HepG2 (cell line): ENCODE measurements at regions not wholly inside any gene's neighbourhood (a gene's known extent, or its start where the extent isn't known, plus 50 kb on each side); places are given as distances from the start of the nearest gene placed in this dataset.

Experiments used
- ATF5 ChIP-seq: sonication (generic); formaldehyde crosslinking; IDR thresholded peaks from 2 replicates; pipeline ENCODE4 v1.4.0; 2020; ENCODE audit warnings: mild to moderate bottlenecking, low read depth, missing genetic modification reagents
- CSRNP2 ChIP-seq: sonication (generic); formaldehyde crosslinking; conservative IDR thresholded peaks from 2 replicates; pipeline ENCODE4 v1.8.0; 2022; ENCODE audit warnings: low read depth, missing genetic modification reagents
- E2F1 ChIP-seq: sonication (generic); formaldehyde crosslinking; IDR thresholded peaks from 2 replicates; pipeline ENCODE4 v1.5.0; 2020; ENCODE audit warnings: missing genetic modification reagents
- FOXO4 ChIP-seq: sonication (generic); formaldehyde crosslinking; conservative IDR thresholded peaks from 2 replicates; pipeline ENCODE4 v1.8.1; 2023; ENCODE audit warnings: missing genetic modification reagents
- NAIF1 ChIP-seq: sonication (generic); formaldehyde crosslinking; IDR thresholded peaks from 2 replicates; pipeline ENCODE4 v1.5.0; 2020; ENCODE audit warnings: mild to moderate bottlenecking, missing genetic modification reagents, borderline replicate concordance
- PRDM4 ChIP-seq: sonication (generic); formaldehyde crosslinking; IDR thresholded peaks from 2 replicates; pipeline ENCODE4 v1.9.0; 2021; ENCODE audit warnings: missing genetic modification reagents, borderline replicate concordance
- PTBP1 ChIP-seq: fragments of 200-400 bp; formaldehyde crosslinking; IDR thresholded peaks from 2 replicates; pipeline ENCODE4 v1.6.1; 2018; ENCODE audit warnings: low read length, low read depth; ENCODE audit not compliant: poor library complexity, severe bottlenecking
- REL ChIP-seq: sonication (generic); formaldehyde crosslinking; conservative IDR thresholded peaks from 2 replicates; pipeline ENCODE4 v1.8.0; 2022; ENCODE audit warnings: mild to moderate bottlenecking, missing genetic modification reagents, moderate library complexity
- SIN3A ChIP-seq: IDR thresholded peaks from 2 replicates; pipeline ENCODE4 v1.6.1; 2011; ENCODE audit warnings: low read depth, mild to moderate bottlenecking, control low read depth, low read length, borderline replicate concordance
- SMARCE1 ChIP-seq: fragments of 450-650 bp; IDR thresholded peaks from 2 replicates; pipeline ENCODE4 v1.6.1; 2017; ENCODE audit warnings: borderline replicate concordance
- STAT5B ChIP-seq: sonication (generic); formaldehyde crosslinking; IDR thresholded peaks from 2 replicates; pipeline ENCODE4 v1.4.0; 2020; ENCODE audit warnings: missing genetic modification reagents
- TMF1 ChIP-seq: sonication (generic); formaldehyde crosslinking; IDR thresholded peaks from 2 replicates; pipeline ENCODE4 v1.8.1; 2022; ENCODE audit warnings: low read depth, missing genetic modification reagents
- ZFYVE20 ChIP-seq: sonication (generic); formaldehyde crosslinking; IDR thresholded peaks from 2 replicates; pipeline ENCODE4 v1.8.0; 2023; ENCODE audit warnings: low read depth, mild to moderate bottlenecking, moderate library complexity, missing genetic modification reagents, borderline replicate concordance
- ZNF350 ChIP-seq: sonication (generic); formaldehyde crosslinking; IDR thresholded peaks from 2 replicates; pipeline ENCODE4 v1.4.0; 2020; ENCODE audit warnings: mild to moderate bottlenecking, low read depth, missing genetic modification reagents, borderline replicate concordance
- ZNF362 ChIP-seq: sonication (generic); formaldehyde crosslinking; IDR thresholded peaks from 2 replicates; pipeline ENCODE4 v1.4.0; 2020; ENCODE audit warnings: missing genetic modification reagents, mild to moderate bottlenecking, borderline replicate concordance
- ZNF382 ChIP-seq: sonication (generic); formaldehyde crosslinking; IDR thresholded peaks from 2 replicates; pipeline ENCODE4 v1.5.0; 2020; ENCODE audit warnings: missing genetic modification reagents, mild to moderate bottlenecking, borderline replicate concordance
- ZNF580 ChIP-seq: IDR thresholded peaks from 2 replicates; pipeline ENCODE4 v1.6.1; 2016; ENCODE audit warnings: low read depth, borderline replicate concordance
- ZNF660 ChIP-seq: sonication (generic); formaldehyde crosslinking; IDR thresholded peaks from 2 replicates; pipeline ENCODE4 v1.5.1; 2020; ENCODE audit warnings: mild to moderate bottlenecking, low read depth, missing genetic modification reagents, borderline replicate concordance
- ZNF776 ChIP-seq: sonication (generic); formaldehyde crosslinking; IDR thresholded peaks from 2 replicates; pipeline ENCODE4 v1.4.0; 2020; ENCODE audit warnings: mild to moderate bottlenecking, missing genetic modification reagents

- TF ChIP-seq ATF5 (no peak), NAIF1 (CRISPR knock-in tag) (peak; percentile 56; the same call in 1 of the 2 replicates), ZNF580 (CRISPR knock-in tag) (peak; percentile 8; the same call in 1 of the 2 replicates), CSRNP2 (CRISPR knock-in tag) (no peak), ZNF350 (peak; percentile 66; the same call in 1 of the 2 replicates), ZNF776 (CRISPR knock-in tag) (no peak), REL (CRISPR knock-in tag) (no peak), STAT5B (CRISPR knock-in tag) (peak; percentile 54; the same call in 1 of the 2 replicates), ZNF362 (no peak; the same call in 1 of the 2 replicates), SIN3A (peak; percentile 55; the same call in 1 of the 2 replicates), ZNF382 (CRISPR knock-in tag) (no peak), ZNF660 (CRISPR knock-in tag) (no peak), TMF1 (CRISPR knock-in tag) (no peak), PRDM4 (CRISPR knock-in tag) (no peak), FOXO4 (CRISPR knock-in tag) (no peak), ZFYVE20 (CRISPR knock-in tag) (no peak), E2F1 (CRISPR knock-in tag) (no peak), PTBP1 (no peak), SMARCE1 (peak; percentile 26; the same call in 1 of the 2 replicates)
Measured at GRCh38 chr2:175606010-175606841, 395.8 kb downstream of the LNPK start (continued).
